ENCODE measurements at regions not wholly inside any gene's neighbourhood (a gene's known extent, or its start where the extent isn't known, plus 50 kb on each side); places are given as distances from the start of the nearest gene placed in this dataset.

GRCh38 chr13:77422724-77423123 lies 95.8 kb upstream of the MYCBP2 start:
- in situ Hi-C loops (cut with HindIII; ENCODE audit: low pct_ligation_motif_present, low sequenced_read_pairs): no loop called here
- no peak overlapping the region for H3K27ac ChIP-seq
- H3K27me3 ChIP-seq (replicated peaks): no peaks in the 10 kb centered on the region
- no peak overlapping the region for H3K4me3 ChIP-seq (ENCODE audit: low read depth, low read length)
- no peak for TF ChIP-seq CTCF (IDR thresholded peaks at IDR 0.05; ENCODE audit: low read depth, low read length, missing control alignments)
- H3K36me3 ChIP-seq (replicated peaks): no peaks in the 10 kb centered on the region
- DNase-seq: no peak

GRCh38 chr13:77417897-77418296 lies 91.0 kb upstream of the MYCBP2 start:
- Histone ChIP-seq H3K27ac (no peak overlapping the region), H3K36me3 (replicated peaks) (no peaks in the 10 kb centered on the region), H3K4me3 (ENCODE audit: low read depth, low read length) (no peak overlapping the region), H3K27me3 (replicated peaks) (no peaks in the 10 kb centered on the region)
- no peak for DNase-seq
- TF ChIP-seq CTCF (IDR thresholded peaks at IDR 0.05; ENCODE audit: low read depth, low read length, missing control alignments): no peak
- in situ Hi-C loops (cut with HindIII; ENCODE audit: low pct_ligation_motif_present, low sequenced_read_pairs): no loop called here

- Histone ChIP-seq H3K36me3 (replicated peaks) (no peaks in the 10 kb centered on the region), H3K4me3 (ENCODE audit: low read depth, low read length) (no peak overlapping the region), H3K27me3 (replicated peaks) (no peaks in the 10 kb centered on the region), H3K27ac (no peak overlapping the region)
- no peak for DNase-seq
- no peak for TF ChIP-seq CTCF (IDR thresholded peaks at IDR 0.05; ENCODE audit: low read depth, low read length, missing control alignments)
- in situ Hi-C loops (cut with HindIII; ENCODE audit: low pct_ligation_motif_present, low sequenced_read_pairs): no loop called here
Measured at GRCh38 chr13:77416666-77417212, 89.8 kb upstream of the MYCBP2 start.

GRCh38 chr13:77415253-77416071 lies 88.6 kb upstream of the MYCBP2 start:
- DNase-seq: no peak
- no peaks in the 10 kb centered on the region for H3K27me3 ChIP-seq (replicated peaks)
- in situ Hi-C loops (cut with HindIII; ENCODE audit: low pct_ligation_motif_present, low sequenced_read_pairs): no loop called here
- H3K4me3 ChIP-seq (ENCODE audit: low read depth, low read length): no peak overlapping the region
- H3K27ac ChIP-seq: no peak overlapping the region
- TF ChIP-seq CTCF (IDR thresholded peaks at IDR 0.05; ENCODE audit: low read depth, low read length, missing control alignments): no peak
- H3K36me3 ChIP-seq (replicated peaks): no peaks in the 10 kb centered on the region

GRCh38 chr13:77412860-77413259 lies 86.0 kb upstream of the MYCBP2 start:
- in situ Hi-C loops (cut with HindIII; ENCODE audit: low pct_ligation_motif_present, low sequenced_read_pairs): no loop called here
- H3K36me3 ChIP-seq (replicated peaks): no peaks in the 10 kb centered on the region
- no peak for TF ChIP-seq CTCF (IDR thresholded peaks at IDR 0.05; ENCODE audit: low read depth, low read length, missing control alignments)
- no peak overlapping the region for H3K27ac ChIP-seq
- DNase-seq: no peak
- no peak overlapping the region for H3K4me3 ChIP-seq (ENCODE audit: low read depth, low read length)
- no peaks in the 10 kb centered on the region for H3K27me3 ChIP-seq (replicated peaks)

All from brain microvascular endothelial cell (primary cell).